Right lung (tissue), 2 donors: ENCODE measurements at regions not wholly inside any gene's neighbourhood (a gene's known extent, or its start where the extent isn't known, plus 50 kb on each side); places are given as distances from the start of the nearest gene placed in this dataset.

ENCODE experiments used
- DNase-seq, 2 donors: peaks; one replicate each; pipeline ENCODE4 v3.0.0-alpha.2; 2013

DNA sequence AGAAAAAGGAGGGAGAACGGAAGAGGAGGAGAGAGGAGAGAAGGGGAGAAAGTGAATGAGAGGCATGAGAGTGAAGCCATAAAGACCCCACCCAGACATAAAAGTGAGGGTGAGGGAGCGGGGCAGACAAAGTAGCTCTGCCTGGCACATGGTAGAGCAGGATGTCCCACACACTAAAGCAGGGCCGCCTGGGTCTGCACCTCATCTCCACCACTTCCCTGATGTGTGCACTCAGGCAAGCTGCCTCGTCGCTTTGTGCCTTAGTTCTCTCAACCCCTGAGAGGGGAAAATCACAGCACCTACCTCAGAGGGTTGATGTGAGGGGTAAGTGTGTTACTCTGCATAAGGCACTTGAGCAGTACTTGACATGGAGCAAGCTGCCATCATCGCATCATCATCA lies 488.1 kb downstream of the COG6 start:
- no peak for DNase-seq

DNA sequence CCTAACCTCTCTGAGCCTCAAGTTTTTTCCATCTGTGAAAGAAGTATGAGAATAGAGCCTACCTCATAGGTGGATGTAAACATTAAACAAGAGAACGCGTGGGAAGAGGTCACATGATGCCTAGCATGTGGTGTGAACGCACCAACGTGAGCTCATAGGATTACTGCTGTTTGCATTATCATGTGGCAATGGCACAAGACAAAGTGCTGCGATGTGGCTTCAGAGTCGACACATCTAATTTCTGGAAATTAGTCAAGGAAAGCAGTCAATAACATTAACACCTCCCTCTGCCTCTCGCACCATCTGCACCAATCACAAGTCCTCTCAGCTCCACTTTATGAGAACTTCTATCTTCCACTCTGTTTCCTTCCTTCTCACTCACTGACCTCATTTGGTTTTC lies 489.7 kb downstream of the COG6 start:
- DNase-seq, result no peak

DNA sequence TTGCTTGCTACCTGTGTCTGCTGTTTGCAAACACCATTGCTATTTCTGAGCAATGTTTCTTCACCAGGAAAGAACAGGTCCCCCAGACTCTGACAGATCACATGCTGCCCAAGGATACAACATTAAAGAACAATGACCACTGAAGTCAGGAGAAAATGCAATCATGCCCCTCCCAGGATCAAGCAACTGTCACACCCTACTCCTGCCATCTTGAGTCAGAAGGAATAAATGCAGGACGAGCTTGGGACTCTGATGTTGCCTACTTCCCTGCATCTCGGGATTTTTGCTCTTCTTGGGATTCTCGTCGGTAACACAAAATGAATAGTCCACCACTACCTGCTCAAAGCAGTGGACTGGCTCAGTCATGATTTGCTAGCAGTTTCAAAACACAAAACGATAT lies 490.6 kb downstream of the COG6 start:
- no peak for DNase-seq

DNA sequence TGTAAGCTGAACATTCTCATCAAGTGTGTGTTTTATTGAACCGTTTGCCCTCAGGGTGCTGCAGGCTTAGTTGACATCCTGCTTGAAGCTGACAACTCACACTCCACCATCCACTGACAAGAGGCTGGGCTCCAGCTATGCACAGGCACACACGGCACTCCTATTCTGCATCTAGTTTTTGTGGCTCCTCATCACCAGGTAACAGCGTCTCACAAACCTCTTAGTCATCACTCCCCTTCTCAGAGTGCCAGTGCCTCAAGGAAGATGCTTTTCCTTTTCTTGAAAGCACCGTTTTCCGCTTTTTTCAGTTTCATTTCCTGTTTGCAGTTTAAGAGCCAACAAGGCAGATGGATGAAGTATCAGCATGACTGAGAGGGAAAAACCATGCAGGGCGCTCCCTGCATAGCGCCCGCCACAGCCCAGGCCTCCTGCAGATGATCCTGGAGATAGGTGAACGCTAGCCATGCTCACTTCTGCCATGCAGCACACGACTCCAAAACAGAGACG lies 491.2 kb downstream of the COG6 start:
- no peak for DNase-seq

DNA sequence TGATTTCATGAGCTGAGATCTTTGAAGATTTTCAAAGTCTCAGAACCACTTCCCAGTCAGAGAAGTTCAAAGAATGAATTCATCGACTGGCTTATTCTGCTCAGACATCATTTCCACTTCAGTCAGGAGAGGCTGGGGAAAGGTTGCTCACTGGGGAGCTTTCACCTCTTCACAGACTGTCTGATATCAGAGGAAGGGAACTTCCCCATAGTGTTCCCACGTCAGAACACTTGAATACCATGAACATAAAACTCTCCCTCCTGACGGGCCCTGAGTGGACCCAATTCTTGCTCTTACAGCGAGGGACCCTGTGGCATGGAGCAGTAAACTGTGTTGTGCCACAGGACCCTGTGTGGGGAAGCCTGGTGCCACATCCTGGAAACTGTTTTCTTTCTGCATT lies 492.6 kb downstream of the COG6 start:
- DNase-seq, result no peak

DNA sequence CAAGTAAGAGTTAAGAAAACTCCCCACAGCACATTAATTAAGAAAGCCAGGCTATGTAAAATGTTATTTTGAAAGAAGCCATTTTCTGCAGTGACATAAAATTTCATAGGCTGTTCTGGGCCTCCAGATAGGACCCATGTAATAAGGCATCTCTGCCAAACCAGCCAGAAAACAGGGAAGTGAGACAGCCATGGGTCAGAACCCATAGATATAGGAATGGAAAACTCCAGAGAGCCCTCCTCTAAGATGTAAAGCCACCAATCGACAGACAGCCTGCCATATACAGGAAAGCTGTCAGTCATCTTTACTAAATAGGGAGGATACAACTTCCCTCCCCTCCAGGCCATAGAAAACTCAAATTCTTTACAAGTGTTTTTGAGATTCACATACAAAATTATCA lies 493.3 kb downstream of the COG6 start:
- DNase-seq, result no peak

DNA sequence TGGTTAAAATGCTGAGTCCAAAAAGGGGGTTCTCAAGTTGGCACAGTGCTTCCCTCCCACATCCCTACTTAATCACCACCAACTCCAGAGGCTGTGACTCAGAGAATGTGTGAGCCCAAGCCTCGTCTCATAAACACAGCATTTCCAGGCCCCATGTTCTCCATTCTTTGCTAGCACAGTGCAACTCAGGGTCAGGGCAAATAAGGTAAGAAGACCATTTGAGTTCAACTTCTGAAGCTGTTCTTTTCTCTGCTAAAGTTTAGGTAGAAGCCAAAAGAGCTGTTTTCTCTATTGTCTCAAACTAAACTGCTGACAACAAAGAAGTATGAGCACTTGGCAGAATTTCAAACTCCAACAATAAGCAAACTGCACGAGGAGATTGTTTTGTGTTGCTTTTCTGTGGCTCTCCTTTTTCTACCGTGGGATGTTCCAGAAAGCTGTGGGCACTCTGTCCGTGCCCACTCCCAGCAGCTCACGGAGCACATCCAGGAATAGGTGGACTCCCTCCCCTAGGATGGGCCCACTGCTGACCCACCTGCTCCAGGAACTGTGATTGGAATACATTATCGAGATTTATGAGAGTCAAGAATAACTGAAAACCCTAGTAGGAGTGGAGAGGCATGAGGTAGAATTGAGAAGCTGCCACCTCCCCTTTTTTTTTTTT lies 494.3 kb downstream of the COG6 start:
- peak in 1 of 2 donors; percentile 16 for DNase-seq

DNA sequence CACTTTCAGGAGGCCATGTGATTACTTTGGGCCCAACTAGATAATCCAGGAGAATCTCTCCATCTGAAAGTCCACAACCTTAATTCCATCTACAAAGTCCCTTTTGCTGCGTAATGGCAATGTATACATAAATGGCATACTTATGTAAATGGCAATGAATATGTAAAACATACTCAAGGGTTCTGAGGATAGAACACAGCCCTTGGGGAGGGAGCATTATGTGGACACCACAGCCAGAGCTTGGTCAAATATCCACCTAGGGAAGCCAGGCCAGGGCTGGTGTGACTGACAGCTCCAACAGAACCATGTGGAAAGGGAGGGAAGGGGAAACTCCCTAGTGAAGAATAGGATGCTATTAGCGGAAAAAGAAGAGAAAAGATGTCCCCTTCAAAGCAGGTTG lies 496.2 kb downstream of the COG6 start:
- no peak for DNase-seq

DNA sequence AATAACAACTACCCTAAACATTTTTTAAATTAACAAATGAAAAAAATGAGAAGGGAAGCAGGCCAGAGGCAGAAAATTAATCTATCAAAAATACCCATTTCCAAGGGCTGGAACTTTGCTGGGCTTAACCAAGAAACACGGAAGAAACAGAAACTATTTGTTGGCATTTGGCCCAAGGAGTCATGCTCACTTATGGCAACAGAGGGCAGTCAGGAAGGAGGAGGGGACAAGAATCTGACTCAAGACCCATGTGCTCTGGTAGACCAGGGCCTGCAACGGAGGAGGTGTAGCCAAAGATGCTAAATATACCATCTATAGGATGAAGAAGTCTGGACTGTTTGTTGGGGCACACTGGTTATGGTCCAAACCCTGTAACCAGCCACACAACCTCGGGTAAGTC lies 496.7 kb downstream of the COG6 start:
- no peak for DNase-seq

DNA sequence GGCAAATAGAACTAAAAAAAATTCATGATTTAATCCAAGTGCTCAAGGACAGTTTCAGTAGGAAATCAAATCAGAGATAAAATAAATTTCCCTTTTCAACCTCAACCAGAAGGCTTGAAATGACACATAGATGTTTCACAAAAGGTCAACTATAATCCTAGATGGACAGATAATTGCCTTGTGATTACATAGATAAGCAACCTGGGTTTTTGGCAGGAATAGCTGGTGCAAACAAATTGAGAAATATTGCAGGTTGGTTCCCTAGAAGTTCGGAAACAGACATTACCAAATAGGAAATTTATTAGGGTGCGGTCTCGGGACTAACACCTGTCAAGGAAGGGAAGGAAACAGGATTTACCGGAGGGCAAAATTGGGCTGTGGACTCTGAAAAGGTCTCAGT lies 497.5 kb downstream of the COG6 start:
- DNase-seq, result no peak

DNA sequence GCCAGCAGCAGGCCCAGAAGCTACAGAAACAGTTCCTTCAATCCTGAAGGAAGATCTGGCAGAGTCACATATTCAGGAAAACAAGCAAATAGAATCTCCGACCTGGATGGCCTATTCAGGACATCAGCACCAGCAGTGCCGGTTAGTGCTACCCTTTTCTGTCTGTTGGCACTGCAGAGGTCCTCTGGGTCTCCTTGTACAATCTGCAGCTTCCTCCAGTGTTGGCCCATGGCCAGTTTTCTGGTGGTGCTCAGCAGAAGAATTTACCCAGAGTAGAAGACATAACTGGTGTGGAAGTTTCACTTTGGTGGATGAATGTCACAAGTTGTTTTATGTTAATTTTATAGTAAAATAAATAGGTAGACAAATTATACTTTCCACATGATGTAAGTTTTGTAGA lies 498.1 kb downstream of the COG6 start:
- DNase-seq, result no peak

DNA sequence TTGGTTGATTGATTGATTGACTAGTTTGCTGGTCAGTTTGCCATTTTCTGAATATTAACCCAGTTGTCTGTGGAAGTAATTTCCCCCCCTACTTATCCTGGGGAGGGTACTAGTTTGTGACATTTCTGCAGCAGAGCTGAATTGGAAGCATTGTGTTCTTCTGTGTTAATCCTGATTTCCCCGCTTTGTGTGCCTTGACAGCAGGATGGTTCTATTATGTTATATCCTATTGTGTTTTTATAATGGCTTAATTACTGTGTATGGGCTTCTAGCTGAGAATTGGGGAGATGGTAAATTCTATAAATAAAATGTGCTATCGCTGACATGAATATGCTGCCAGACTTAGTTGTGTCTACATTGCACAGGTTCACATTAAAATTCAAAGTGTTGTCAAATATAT lies 499.7 kb downstream of the COG6 start:
- no peak for DNase-seq

DNA sequence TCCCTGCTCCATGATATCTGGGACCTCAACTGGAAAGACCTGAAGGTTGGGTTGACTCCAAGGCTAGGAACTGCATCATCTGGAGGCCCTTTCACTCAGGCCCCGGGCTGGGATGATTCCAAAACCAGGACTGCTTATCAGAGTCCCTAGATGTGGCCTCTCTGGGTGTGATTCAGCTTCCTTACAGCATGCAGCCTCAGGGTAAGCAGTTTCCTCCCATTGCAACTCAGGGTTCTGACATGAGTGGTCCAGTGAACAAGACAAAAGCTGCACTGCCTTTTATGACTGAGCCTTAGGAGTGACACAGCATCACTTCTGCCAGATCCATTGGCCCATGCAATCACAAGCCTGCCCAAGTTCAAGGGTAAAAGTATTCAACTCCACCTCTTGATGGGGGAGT lies 502.8 kb downstream of the COG6 start:
- no peak for DNase-seq

DNA sequence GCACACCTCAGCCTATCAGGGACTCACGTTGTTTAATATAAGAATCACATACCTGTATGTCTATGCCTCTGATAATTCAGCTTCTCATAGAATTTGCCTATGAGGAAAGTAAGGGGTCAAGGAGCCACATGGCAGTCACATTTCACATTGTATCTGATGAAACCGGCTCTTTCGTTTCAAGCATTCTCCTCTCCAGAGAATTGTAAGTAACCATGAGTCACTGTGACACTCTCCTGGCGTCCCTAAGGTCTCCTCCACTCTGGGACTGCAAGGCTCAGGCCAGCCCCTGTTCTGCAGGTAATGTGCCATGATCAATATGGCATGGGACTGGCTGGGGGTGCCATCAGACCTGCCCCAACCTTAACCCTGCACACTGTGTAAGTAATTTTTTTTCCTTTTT lies 503.3 kb downstream of the COG6 start:
- no peak for DNase-seq

DNA sequence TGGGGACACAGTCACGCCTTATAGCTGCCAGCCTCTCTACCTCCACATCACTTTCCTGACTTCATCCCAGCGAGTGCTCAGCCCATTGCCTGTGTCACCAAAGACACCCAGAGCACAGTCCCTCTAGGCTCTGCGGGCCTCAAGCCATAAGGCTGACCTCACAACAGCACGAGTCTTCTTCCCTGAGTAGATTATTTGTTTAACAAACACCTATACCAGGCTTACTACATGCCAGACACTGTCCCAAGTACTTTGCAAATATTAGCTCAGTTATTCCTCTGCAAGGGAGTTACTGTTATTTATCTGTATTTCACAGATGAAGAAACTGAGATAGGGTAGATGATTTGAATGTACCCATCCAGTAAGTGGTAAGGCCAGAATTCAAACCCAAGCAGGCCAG lies 504.3 kb downstream of the COG6 start:
- DNase-seq, result no peak

DNA sequence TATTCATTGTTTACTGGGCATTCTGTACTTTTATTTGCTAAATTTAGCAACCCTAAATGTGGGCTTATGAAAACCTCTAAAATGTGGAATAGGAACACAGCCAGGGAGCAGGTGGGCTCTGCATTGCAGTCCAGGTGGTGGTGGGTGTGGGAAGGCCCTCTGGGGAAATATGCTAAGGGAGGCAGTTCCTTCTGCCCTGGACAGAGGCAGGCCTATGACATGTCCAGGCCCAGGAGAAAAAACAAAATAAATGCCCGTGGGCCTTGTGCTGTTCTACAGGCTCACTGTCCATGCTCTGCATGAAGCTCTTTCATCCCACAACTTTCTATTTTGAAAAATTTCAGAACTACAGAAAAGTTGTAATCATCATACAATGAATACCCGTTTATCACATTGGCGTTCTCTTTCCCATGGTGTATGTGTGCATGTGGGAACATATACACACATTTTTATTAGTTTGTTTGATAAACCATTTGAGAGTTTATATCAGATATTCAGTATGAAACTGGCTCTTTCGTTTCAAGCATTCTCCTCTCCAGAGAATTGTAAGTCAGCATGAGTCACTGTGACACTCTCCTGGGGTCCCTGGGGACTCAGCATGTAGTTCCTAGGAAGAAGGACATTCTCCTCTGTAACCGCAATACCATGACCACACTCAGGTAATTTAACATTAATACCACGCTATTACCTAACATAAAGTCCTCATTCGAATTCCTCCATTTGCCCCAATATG lies 505.3 kb downstream of the COG6 start:
- no peak for DNase-seq

DNA sequence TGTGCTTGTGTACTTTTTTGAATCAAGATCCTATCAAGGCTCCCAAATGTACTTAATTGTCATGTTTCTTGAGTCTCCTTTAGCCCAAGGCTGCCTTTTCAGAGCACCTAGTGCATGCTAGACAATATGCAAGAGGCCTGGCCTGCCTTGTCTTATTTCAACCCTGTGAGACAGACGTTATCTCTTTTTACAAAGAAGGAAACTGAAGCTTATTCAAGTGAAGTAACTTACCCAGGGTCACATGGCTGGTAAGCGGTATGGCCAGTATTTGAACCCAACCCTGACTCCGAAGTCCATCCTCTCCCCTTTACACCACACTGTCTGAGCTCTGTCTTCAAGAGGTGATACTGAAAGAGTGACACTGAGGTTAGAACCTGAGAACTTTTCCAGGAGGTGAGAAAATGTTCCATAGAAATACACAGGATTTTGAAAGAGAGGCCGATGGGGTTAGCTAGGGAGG lies 505.1 kb downstream of the FOXO1 start:
- DNase-seq, result no peak

DNA sequence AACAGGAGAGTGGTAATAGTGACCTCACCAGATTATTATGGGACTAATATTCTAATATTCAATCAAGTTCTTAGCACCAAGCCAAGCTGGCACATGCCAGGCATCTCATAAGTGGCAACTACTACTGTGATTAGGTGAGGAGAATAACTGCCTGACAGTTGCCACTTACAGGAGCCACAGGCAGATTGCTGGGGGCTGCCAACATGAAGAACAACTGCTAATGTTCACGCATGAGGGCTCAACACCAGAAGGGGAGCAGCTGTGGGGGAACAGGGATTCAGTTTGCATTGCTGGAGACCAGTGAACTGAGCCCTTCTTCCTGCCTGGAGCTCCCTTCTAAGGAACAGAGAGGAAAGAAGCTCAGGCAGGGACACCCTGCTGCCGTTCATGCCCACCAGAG lies 504.5 kb downstream of the FOXO1 start:
- DNase-seq, result no peak

DNA sequence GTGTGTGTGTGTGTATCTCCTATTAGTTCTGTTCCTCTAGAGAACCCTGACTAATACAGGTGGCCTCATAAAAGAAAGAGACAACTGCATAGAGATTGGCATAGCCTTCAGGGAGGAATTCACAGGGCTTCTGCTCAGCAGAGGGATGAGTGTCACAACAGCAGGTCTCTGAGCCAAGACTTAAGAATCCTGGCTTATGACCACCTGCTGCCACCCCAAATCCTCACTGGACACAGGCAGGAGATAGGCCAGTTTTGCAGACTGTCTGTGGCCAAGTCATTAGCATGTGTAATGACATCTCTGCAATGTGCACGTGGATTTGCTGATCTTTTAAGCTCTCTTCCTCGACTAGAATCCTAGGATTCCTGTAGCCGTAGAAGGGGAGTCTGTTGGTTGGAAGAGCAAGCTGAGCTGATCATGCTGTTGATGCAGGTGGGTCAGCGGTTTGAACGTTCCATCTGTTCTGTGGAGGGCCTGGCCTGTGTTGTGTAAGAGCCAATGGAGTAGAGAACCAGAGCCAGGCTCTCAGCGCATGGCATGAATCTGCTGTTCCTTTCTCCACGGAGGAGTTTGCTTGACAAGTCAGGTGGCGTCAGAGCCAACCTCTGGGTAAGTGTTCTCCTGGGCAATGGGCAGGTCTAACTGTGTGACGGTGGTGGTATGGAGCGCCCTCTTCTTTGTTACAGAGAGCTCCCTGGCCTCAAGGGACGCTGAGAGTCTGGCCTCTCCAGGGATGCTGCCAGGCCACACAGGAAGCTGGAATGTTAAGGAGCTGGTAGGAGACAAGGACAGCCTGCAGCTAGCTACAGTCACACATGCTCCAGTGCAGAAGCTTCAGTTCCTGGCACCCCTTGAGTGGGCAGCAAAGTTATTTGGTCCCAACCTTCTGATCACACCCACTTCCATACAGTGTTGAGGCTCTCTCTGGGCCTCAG lies 503.1 kb downstream of the FOXO1 start:
- DNase-seq, result peak; percentile 42 to 58

DNA sequence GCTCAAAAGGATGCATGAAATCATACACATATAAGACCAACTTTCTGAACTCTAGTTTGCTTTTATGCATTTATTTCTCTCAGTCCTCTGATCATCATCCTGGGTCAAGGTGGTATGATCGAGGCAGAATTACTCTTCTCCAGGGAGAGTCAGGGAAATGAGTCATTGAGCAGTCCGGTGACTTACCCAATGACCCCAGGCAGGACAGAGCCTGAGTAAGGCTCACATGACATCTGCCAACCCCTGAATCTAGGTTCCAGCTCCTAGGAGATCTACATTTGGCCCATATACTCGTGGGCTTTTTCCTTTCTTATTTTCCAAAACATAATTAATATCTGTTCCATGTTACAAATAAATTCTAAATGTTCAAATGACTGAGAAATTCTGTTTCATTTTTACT lies 502.3 kb downstream of the FOXO1 start:
- DNase-seq, result no peak

DNA sequence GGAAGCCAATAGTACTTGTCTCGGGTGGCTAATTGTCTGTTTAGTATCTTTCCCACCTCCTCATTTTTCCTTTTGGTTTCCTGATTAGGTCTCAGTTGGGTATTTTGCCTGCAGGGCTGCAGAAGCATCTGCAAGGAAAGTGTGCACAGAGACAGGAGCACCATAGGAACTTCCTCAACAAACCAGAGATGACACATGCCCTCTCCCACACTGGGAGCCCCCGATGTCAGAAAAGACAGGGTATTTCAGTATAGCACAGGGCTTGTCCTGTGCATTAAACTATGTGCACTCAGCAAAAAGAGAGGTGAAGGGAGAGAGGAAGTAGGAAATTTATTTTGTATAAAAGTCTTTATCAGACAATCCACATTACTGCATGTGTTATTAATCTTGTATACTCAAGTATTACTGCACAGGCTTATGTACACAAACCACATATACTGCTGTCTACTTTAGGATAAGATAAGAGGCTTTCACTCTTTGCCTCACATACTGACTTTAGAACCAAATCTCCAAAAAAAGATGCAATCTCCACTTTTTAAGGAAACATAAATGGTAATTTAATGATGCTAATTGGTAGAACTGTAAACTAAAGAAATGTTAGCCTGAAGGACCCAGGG lies 501.0 kb downstream of the FOXO1 start:
- no peak for DNase-seq

DNA sequence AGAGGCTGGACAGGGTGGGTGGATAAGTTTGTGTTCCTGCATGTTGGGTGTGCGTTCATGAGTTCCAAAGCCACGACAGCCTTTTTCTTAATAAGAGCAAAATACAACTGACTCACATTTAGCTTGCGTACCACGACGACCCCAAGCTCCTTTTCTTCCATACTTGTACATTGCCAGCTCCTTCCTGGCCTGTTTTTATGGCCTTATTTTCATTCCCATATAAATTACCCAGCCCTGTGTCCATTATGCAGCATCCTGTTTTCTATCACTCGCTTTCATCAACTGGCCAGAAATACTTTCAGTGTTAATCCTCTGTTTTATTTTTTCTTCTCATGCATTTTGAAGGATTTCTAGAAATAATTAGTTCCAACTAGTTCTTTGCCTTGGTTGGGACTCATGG lies 499.1 kb downstream of the FOXO1 start:
- no peak for DNase-seq
